Peyer's patch (tissue), 4 donors: ENCODE measurements at regions not wholly inside any gene's neighbourhood (a gene's known extent, or its start where the extent isn't known, plus 50 kb on each side); places are given as distances from the start of the nearest gene placed in this dataset.

Experiments
- CTCF ChIP-seq, 6 experiments: fragments of 450-650 bp in 4 of 6; fragments of 200-600 bp in 2 of 6; sonication (generic) in 1 of 6; IDR thresholded peaks; one replicate each; pipeline ENCODE4 v1.5.1; 2017 to 2019; ENCODE audit warnings: antibody characterized with exemption in 6 of 6, mild to moderate bottlenecking in 3 of 6, moderate library complexity in 1 of 6
- POLR2A ChIP-seq, 2 donors: fragments of 450-650 bp; IDR thresholded peaks; one replicate each; pipeline ENCODE4 v1.5.1; 2017; ENCODE audit warnings: antibody characterized with exemption in 2 of 2, mild to moderate bottlenecking in 2 of 2, moderate library complexity in 2 of 2

DNA sequence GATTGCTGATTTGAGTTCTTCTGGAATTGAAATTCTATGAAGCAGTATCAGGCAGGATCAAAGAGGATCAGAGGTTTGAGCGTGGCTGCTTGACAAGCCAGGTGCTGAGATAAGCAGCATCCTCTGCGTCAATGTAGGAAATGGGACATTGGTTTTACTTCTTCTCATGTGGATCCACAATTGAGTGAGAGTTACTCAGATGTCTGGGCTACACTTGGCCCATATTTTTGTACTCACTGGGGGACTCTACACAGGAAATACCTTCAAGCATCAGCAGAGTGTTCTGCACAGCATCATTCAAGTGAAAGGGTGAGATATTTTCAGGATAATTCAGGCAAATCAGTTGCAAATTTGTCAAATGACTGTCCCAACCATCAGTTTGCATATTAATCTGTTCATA, 613.9 kb upstream of the ARID1B start:
- TF ChIP-seq CTCF (IDR thresholded peaks at IDR 0.05) (no peak), POLR2A (IDR thresholded peaks at IDR 0.05) (no peak)
